ENCODE measurements at regions not wholly inside any gene's neighbourhood (a gene's known extent, or its start where the extent isn't known, plus 50 kb on each side); places are given as distances from the start of the nearest gene placed in this dataset.

- H3K4me3 ChIP-seq (ENCODE audit: low read length) = no peak overlapping the region
- DNase-seq (ENCODE audit: low read depth, low spot score) = no peak
Observed at GRCh38 chr10:3902054-3902808, 117.2 kb upstream of the KLF6 start.

GRCh38 chr10:3901370-3901769 lies 116.4 kb upstream of the KLF6 start:
- no peak for DNase-seq (ENCODE audit: low read depth, low spot score)
- H3K4me3 ChIP-seq (ENCODE audit: low read length) = no peak overlapping the region

GRCh38 chr10:3900391-3900790 lies 115.4 kb upstream of the KLF6 start:
- DNase-seq (ENCODE audit: low read depth, low spot score) = no peak
- H3K4me3 ChIP-seq (ENCODE audit: low read length) = no peak overlapping the region

GRCh38 chr10:3898821-3899220 lies 113.8 kb upstream of the KLF6 start:
- H3K4me3 ChIP-seq (ENCODE audit: low read length) = no peak overlapping the region
- DNase-seq (ENCODE audit: low read depth, low spot score) = no peak

GRCh38 chr10:3897156-3897555 lies 112.1 kb upstream of the KLF6 start:
- no peak for DNase-seq (ENCODE audit: low read depth, low spot score)
- no peak overlapping the region for H3K4me3 ChIP-seq (ENCODE audit: low read length)

- H3K4me3 ChIP-seq (ENCODE audit: low read length) = no peak overlapping the region
- DNase-seq (ENCODE audit: low read depth, low spot score) = no peak
Observed at GRCh38 chr10:3896161-3896560, 111.2 kb upstream of the KLF6 start.

GRCh38 chr10:3895045-3895631 lies 110.1 kb upstream of the KLF6 start:
- no peak for DNase-seq (ENCODE audit: low read depth, low spot score)
- H3K4me3 ChIP-seq (ENCODE audit: low read length) = no peak overlapping the region

GRCh38 chr10:3893901-3894563 lies 109.0 kb upstream of the KLF6 start:
- H3K4me3 ChIP-seq (ENCODE audit: low read length) = no peak overlapping the region
- no peak for DNase-seq (ENCODE audit: low read depth, low spot score)

GRCh38 chr10:3892440-3893425 lies 107.7 kb upstream of the KLF6 start:
- no peak overlapping the region for H3K4me3 ChIP-seq (ENCODE audit: low read length)
- no peak for DNase-seq (ENCODE audit: low read depth, low spot score)

GRCh38 chr10:3891396-3891795 lies 106.4 kb upstream of the KLF6 start:
- H3K4me3 ChIP-seq (ENCODE audit: low read length) = no peak overlapping the region
- no peak for DNase-seq (ENCODE audit: low read depth, low spot score)

GRCh38 chr10:3890602-3891352 lies 105.8 kb upstream of the KLF6 start:
- no peak for DNase-seq (ENCODE audit: low read depth, low spot score)
- H3K4me3 ChIP-seq (ENCODE audit: low read length) = no peak overlapping the region

- H3K4me3 ChIP-seq (ENCODE audit: low read length) = no peak overlapping the region
- no peak for DNase-seq (ENCODE audit: low read depth, low spot score)
Observed at GRCh38 chr10:3889961-3890522, 105.0 kb upstream of the KLF6 start.

- no peak overlapping the region for H3K4me3 ChIP-seq (ENCODE audit: low read length)
- DNase-seq (ENCODE audit: low read depth, low spot score) = no peak
Observed at GRCh38 chr10:3887885-3888476, 103.0 kb upstream of the KLF6 start.

GRCh38 chr10:3887404-3887803 lies 102.4 kb upstream of the KLF6 start:
- DNase-seq (ENCODE audit: low read depth, low spot score) = no peak

GRCh38 chr10:3886641-3887251 lies 101.7 kb upstream of the KLF6 start:
- no peak overlapping the region for H3K4me3 ChIP-seq (ENCODE audit: low read length)
- DNase-seq (ENCODE audit: low read depth, low spot score) = no peak

More at GRCh38 chr10:3887404-3887803, 102.4 kb upstream of the KLF6 start:
- H3K4me3 ChIP-seq (ENCODE audit: low read length) = no peak overlapping the region

- no peak for DNase-seq (ENCODE audit: low read depth, low spot score)
- no peak overlapping the region for H3K4me3 ChIP-seq (ENCODE audit: low read length)
Observed at GRCh38 chr10:3886191-3886590, 101.2 kb upstream of the KLF6 start.

GRCh38 chr10:3882855-3883254 lies 97.8 kb upstream of the KLF6 start:
- DNase-seq (ENCODE audit: low read depth, low spot score) = no peak
- no peak overlapping the region for H3K4me3 ChIP-seq (ENCODE audit: low read length)

- no peak overlapping the region for H3K4me3 ChIP-seq (ENCODE audit: low read length)
- no peak for DNase-seq (ENCODE audit: low read depth, low spot score)
Observed at GRCh38 chr10:3881622-3882021, 96.6 kb upstream of the KLF6 start.

Measured in Jurkat, Clone E6-1 (cell line).